Endothelial cell (in vitro differentiated cells): ENCODE measurements at regions not wholly inside any gene's neighbourhood (a gene's known extent, or its start where the extent isn't known, plus 50 kb on each side); places are given as distances from the start of the nearest gene placed in this dataset.

Experiments used
- DNase-seq: peaks from one replicate; pipeline ENCODE4 v3.0.0; 2021; ENCODE audit warnings: low spot score
- H3K27ac Mint-ChIP-seq: one replicate; pipeline ENCODE4 v1.8.0; 2021; ENCODE audit warnings: mixed read lengths, inconsistent platforms; ENCODE audit not compliant: unreplicated experiment
- H3K27me3 Mint-ChIP-seq: one replicate; pipeline ENCODE4 v1.8.0; 2021; ENCODE audit warnings: mild to moderate bottlenecking, moderate library complexity, mixed read lengths, inconsistent platforms; ENCODE audit not compliant: unreplicated experiment
- H3K36me3 Mint-ChIP-seq: one replicate; pipeline ENCODE4 v1.8.0; 2021; ENCODE audit warnings: mild to moderate bottlenecking, low read depth, mixed read lengths, inconsistent platforms; ENCODE audit not compliant: unreplicated experiment
- H3K4me1 Mint-ChIP-seq: one replicate; pipeline ENCODE4 v1.8.0; 2021; ENCODE audit warnings: mild to moderate bottlenecking, mixed read lengths, inconsistent platforms; ENCODE audit not compliant: unreplicated experiment
- H3K4me3 Mint-ChIP-seq: one replicate; pipeline ENCODE4 v1.8.0; 2021; ENCODE audit warnings: mild to moderate bottlenecking, mixed read lengths, inconsistent platforms; ENCODE audit not compliant: unreplicated experiment
- H3K9me3 Mint-ChIP-seq: one replicate; pipeline ENCODE4 v1.8.0; 2021; ENCODE audit warnings: mixed read lengths, inconsistent platforms; ENCODE audit not compliant: unreplicated experiment
- CTCF ChIP-seq: fragments of 200-600 bp; sonication (generic); IDR thresholded peaks from one replicate; pipeline ENCODE4 v1.5.0; 2021; ENCODE audit warnings: antibody characterized with exemption; ENCODE audit not compliant: unreplicated experiment

GRCh38 chr2:146241023-146241422 is 1603.8 kb upstream of the ACVR2A start:
- DNase-seq = no peak
- no peaks in the 10 kb centered on the region for H3K9me3 Mint-ChIP-seq
- H3K27ac Mint-ChIP-seq = no peak overlapping the region
- H3K4me3 Mint-ChIP-seq = no peak overlapping the region
- TF ChIP-seq CTCF = no peak
- no peaks in the 10 kb centered on the region for H3K27me3 Mint-ChIP-seq
- no peaks in the 10 kb centered on the region for H3K4me1 Mint-ChIP-seq
- no peaks in the 10 kb centered on the region for H3K36me3 Mint-ChIP-seq

- Mint-ChIP-seq H3K27ac (no peak overlapping the region), H3K36me3 (no peaks in the 10 kb centered on the region), H3K27me3 (no peaks in the 10 kb centered on the region), H3K4me3 (no peak overlapping the region), H3K9me3 (no peaks in the 10 kb centered on the region), H3K4me1 (no peaks in the 10 kb centered on the region)
- no peak for DNase-seq
- TF ChIP-seq CTCF = no peak
Observed at GRCh38 chr2:146240391-146240790, 1604.4 kb upstream of the ACVR2A start.

- Mint-ChIP-seq H3K36me3 (no peaks in the 10 kb centered on the region), H3K4me1 (no peaks in the 10 kb centered on the region), H3K4me3 (no peak overlapping the region), H3K27me3 (no peaks in the 10 kb centered on the region), H3K27ac (no peak overlapping the region), H3K9me3 (no peaks in the 10 kb centered on the region)
- DNase-seq = no peak
- no peak for TF ChIP-seq CTCF
Observed at GRCh38 chr2:146239392-146240135, 1605.3 kb upstream of the ACVR2A start.

- H3K27ac Mint-ChIP-seq = no peak overlapping the region
- H3K9me3 Mint-ChIP-seq = no peaks in the 10 kb centered on the region
- TF ChIP-seq CTCF = no peak
- no peaks in the 10 kb centered on the region for H3K36me3 Mint-ChIP-seq
- no peak overlapping the region for H3K4me3 Mint-ChIP-seq
- no peaks in the 10 kb centered on the region for H3K4me1 Mint-ChIP-seq
- H3K27me3 Mint-ChIP-seq = no peaks in the 10 kb centered on the region
- no peak for DNase-seq
Observed at GRCh38 chr2:146238254-146238966, 1606.4 kb upstream of the ACVR2A start.

GRCh38 chr2:146235158-146235557 is 1609.7 kb upstream of the ACVR2A start:
- Mint-ChIP-seq H3K36me3 (no peaks in the 10 kb centered on the region), H3K4me3 (no peak overlapping the region), H3K9me3 (no peaks in the 10 kb centered on the region), H3K27me3 (no peaks in the 10 kb centered on the region), H3K27ac (no peak overlapping the region), H3K4me1 (no peaks in the 10 kb centered on the region)
- no peak for TF ChIP-seq CTCF
- no peak for DNase-seq
